GM21390 (cell line): ENCODE measurements at regions not wholly inside any gene's neighbourhood (a gene's known extent, or its start where the extent isn't known, plus 50 kb on each side); places are given as distances from the start of the nearest gene placed in this dataset.
"Not testable (repeated sequence)": the region's sequence is repeated elsewhere in the genome, so short reads cannot be mapped to it uniquely, and the experiment has no call there.

Source experiments
- ATAC-seq: cut with Tn5 transposase; IDR thresholded peaks from one replicate; pipeline ENCODE4 v1.9.1; 2021; ENCODE audit not compliant: unreplicated experiment

DNA sequence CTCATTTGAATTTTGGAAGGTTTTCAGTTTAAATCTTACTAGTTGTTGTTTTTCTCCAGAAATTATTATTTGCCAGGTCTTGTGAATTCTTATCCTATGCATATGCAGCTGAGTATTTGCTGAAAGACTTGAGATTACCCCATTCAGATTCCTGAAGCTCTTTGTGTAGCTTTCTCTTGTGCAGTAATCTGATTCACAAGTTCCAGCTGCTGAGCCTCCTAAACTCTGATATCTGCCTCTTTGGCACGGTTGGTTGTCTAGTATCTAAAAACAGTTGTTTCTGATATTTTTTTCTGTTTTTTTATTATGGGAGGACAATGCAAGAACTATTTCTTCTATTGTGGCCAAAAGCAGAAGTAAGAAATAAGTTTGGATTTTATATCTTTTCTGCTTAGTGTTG lies 863.9 kb upstream of the MANEA start:
- ATAC-seq: no peak

DNA sequence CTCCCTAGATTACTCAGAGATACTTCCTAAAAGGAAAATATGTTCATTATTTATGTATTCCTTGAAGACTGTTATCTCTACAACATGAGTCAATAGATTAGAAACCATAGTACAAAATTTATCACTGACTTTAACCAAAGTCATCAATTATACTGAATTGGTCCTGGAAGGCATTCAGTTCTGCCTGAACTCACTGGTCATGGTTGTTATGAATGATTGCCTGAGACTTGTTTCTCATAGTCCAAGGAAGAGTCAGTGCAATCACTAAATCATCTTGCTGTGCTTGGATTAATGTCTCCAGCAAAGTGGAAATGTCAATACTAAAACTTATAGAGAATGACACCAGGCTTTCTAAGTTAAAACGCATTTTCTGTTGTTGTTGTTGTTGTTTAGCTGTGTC lies 878.6 kb upstream of the MANEA start:
- ATAC-seq: no peak

- ATAC-seq: not testable (repeated sequence)
Measured at GRCh38 chr6:94687255-94687654, 890.1 kb upstream of the MANEA start.

DNA sequence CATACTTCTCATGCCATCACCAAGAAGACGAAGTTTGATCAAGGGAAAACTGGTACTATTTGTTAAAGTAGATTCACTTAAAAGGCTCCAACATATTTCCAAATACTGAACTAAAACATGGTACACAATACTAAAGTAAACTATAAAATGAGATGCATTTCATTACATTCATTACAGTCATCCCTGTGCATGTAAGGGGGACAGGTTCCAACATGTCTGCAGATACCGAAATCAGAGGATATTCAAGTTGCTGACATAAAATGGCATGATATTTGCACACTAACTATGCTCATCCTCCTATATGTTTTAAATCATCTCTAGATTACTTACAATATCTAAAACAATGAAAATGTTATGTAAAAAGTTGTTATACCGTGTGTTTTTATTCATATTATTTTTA lies 893.9 kb upstream of the MANEA start:
- ATAC-seq: no peak

DNA sequence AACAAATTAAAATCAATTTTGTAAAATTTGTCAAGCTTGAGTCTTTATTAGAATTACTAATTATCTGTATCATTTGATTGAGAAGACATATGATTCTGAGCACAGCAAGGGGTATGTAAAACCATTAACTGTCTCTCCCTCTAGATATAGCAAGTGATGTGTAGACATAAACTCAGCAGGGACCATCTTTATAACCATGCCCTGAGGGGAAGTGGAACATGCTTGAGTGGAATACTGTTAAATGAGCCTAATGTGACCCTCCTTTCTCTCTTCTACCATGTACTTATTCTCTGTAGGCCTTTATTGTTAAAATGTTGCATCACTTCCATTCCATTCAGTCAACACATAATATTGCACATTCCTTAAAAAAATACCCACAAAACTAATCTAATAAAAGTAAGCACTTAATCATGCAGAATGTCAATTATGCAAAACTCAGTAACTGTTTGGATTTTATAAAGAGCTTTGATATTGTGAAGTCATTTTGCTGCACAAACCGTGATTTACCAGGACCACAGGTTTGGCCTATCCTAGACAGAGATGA lies 896.6 kb upstream of the MANEA start:
- ATAC-seq: no peak

GRCh38 chr6:94673251-94673650 lies 904.1 kb upstream of the MANEA start:
- no peak for ATAC-seq

DNA sequence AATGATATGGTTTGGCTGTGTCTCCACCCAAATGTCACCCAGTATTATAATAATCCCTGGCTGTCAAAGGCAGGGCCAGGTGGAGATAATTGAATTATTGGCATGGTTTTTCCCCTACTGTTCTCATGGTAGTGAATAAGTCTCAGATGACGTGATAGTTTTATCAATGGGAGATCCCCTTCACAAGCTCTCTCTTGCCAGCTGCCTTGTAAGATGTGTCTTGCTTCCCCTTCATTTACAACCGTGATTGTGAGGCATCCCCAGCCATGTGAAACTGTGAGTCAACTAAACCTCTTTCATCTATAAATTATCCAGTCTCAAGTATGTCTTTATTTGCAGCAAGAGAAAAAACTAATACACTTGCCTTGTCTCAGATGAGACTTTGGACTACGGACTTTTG lies 907.3 kb upstream of the MANEA start:
- no peak for ATAC-seq

DNA sequence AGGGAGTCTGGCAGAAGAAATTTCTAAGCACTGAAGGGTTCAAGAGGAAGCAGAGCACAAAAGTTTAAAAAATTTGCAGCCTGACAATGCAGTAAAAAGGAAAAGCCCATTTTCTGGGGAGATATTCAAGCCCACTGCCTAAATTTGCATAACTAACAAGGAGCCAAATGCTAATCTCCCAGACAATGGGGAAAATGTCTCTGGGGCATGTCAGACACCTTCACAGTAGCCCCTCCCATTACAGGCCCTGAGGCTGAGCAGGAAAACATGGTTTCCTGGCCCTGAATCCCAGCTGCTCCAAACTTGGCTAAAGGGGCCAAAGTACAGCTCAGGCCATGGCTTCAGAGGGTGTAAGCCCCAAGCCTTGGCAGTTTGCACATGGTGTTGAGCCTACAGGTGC lies 908.5 kb upstream of the MANEA start:
- ATAC-seq: no peak

DNA sequence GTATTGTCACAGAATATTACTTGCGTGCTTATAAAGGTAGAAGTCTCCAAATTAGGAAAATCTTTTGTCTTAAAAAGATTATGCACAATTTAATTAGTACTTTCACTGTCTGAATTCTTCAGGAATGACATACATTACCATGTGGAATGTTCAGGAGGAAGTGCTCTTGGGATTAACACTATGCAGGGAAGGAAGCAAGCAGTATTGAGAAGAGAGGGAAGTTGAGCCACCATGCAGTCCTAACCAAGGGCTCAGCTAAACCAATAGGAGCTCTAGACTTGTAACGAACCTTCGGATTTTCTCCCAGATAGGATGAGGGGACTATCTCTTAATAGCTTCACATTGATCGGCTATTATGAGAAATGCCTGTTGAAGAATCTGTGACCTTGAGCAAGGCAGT lies 918.4 kb upstream of the MANEA start:
- ATAC-seq: no peak

DNA sequence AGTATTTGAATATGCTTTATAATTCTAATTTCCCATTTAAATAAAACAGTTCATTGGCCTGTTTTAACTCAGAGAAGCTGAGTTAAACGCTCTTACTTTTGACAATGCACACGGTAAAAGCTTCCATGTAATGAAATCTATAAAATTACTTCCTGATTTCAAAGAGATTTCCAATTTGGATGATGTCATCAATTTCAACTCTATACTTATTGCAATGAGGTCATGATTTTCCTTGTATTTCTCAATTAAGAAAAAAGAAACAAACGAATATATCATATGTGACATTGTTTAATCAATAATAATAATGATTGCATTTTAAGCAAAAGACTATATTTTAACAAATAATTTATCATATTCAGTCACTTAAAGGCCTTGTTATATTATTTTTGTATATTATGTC lies 926.1 kb upstream of the MANEA start:
- no peak for ATAC-seq

DNA sequence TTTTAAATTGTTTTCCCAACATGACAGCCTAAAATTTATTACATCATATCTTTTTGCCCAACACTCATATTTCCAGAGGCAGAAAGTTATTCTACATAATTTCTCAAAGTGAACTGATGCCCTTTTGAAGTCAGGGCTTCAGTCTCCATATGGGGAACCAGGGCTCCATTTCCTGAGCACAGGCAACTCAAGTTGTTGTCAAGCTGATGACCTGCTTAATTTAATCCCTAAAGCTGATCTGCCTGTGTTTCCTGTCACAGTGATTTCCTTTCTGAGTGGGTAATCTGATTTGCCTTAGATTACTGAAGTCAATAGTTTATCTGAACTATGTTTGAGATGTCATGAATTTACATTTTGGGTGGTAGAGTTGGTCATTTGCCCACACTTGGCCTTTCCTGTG lies 932.1 kb upstream of the MANEA start:
- ATAC-seq: no peak

- ATAC-seq: no peak
Measured at GRCh38 chr6:94639564-94639963, 937.8 kb upstream of the MANEA start.

GRCh38 chr6:94636780-94637385 lies 940.5 kb upstream of the MANEA start:
- no peak for ATAC-seq

DNA sequence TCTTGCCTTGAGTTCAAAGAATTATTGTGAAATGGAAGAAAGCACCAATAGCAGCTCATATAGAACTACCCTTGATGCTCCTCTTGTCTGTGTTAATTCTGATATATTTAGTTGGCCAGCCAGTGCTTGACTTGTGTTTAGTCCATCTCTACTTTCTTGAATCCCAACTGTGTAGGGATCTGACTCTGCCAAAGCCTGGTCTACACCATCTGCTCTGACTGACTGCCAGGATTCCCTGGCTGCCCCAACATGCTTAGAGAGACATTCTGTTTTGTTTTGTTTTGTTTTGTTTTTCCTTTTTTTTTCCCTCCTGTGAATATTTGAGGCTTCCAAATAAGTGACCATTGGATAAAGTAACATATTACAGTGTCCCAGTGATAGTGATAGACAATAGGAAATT lies 953.7 kb upstream of the MANEA start:
- no peak for ATAC-seq

- no peak for ATAC-seq
Measured at GRCh38 chr6:94622783-94623182, 954.6 kb upstream of the MANEA start.

DNA sequence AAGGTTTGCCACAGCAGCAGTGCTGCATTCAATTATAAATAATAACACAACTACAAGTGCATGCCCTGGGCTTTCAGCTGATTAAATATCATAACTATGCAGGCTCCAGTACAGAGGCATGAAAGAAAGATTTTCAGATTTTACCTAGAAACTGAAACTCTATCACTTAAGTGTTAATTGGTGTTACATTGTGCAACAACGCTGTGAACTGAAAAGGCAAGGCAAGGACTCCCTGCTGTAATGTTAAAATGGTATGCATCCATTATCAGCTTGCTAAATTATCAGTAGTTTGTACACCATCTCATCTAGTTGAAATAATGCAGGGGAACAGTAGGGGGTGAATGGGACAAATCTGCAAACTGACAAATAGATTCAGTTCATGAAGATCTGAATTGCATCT lies 976.7 kb upstream of the MANEA start:
- no peak for ATAC-seq

GRCh38 chr6:94597487-94597886 lies 979.8 kb upstream of the MANEA start:
- no peak for ATAC-seq

DNA sequence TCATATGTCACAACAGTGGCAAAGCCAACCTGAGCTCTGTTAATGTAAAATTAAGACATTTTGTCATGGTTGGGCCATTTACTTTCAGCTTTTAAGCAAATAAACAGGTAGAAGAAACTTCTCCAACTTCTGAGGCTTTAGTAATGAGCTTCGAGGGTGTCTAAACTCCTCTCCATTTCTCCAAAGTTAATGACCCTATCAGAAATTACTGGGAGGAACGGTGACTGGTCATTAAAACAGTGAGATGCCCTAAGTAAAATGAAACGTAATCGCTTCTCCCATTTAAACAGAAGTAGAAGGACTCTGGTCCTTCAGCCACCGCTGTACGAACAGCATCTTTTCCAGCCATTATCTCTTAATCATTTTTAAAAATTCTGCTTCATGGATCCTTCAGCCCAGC lies 986.9 kb upstream of the MANEA start:
- no peak for ATAC-seq

GRCh38 chr6:94588301-94588700 lies 989.0 kb upstream of the MANEA start:
- ATAC-seq: no peak

DNA sequence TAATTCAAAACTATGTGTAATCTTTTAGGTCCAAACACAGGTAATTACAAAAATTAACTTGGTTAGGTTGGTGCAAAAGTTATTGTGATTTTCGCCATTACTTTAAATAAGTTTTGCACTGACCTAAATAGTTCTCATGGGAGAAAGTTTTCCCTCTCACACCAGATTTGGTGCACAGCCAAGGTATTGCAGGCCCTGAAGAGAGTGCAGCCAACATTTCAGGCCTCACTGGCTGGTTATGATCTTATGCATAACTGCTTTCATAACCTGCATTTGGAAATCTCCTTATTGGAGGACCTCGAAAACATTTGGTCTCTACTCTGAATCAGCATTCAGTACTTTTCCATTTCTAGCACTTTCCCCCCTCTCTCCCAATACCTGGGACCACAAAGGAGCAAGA lies 993.1 kb upstream of the MANEA start:
- no peak for ATAC-seq

GRCh38 chr6:94570581-94570980 lies 1006.8 kb upstream of the MANEA start:
- ATAC-seq: no peak

DNA sequence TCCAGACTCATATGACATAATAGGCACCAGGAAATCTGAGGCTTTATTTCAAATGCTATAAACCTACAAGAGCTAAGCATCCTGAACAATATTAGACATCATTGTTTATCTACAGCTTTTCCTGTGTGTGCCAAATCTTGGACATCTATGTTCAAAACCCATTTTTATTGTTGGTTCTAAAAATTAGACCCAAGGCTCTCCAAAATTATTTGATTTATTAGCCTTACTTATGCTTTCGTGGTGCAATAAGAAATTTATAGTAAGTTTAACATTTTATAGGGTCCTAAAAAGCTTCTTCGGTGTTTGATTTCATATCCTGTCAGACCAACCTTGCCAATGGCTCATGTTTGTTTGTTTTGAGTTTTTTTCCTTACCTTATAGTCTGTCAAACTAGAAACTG lies 1014.5 kb upstream of the MANEA start:
- ATAC-seq: no peak

DNA sequence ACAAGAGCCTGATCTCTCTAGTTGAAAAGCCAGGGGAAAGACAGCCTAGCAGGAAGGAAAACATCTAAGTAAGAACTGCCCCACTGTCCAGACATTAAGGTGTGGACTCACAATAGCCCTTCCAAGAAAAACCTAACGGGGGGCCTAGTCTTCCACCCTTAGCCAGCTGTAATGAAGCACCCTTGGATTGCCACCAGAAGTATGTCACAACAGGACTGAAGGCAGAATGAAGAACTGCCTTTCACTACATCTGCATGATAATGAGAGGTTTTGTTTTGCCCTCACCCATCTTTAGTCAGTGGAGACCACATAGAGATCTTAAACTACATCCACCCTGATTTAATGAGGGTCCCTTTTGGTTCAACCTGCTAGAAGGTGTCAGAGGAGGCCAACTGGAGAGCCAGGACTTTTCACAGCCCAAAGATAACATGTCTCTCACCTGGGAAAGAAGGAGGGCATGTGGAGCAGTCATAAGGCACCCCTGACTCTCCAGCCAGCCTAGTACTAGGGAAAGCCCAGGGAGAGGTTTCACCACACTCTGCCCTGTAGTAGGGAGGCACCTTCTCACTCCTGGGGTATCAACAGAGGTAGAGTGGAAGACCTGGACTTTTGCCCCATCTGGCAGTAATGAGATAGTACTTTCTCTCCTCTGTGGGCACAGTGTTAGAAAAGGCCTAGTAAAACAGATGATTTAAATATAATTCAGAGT lies 1017.4 kb upstream of the MANEA start:
- ATAC-seq: no peak
